ENCODE measurements at regions not wholly inside any gene's neighbourhood (a gene's known extent, or its start where the extent isn't known, plus 50 kb on each side); places are given as distances from the start of the nearest gene placed in this dataset.

- no peak for DNase-seq (ENCODE audit: low spot score)
Measured at GRCh38 chr12:127681151-127681754, 585.7 kb upstream of the TMEM132C start.

- no peak for DNase-seq (ENCODE audit: low spot score)
Measured at GRCh38 chr12:127685491-127685890, 581.5 kb upstream of the TMEM132C start.

- no peak for DNase-seq (ENCODE audit: low spot score)
Measured at GRCh38 chr12:127685931-127686330, 581.0 kb upstream of the TMEM132C start.

GRCh38 chr12:127687181-127687580 lies 579.8 kb upstream of the TMEM132C start:
- no peak for DNase-seq (ENCODE audit: low spot score)

GRCh38 chr12:127688906-127689428 lies 578.0 kb upstream of the TMEM132C start:
- no peak for DNase-seq (ENCODE audit: low spot score)

- no peak for DNase-seq (ENCODE audit: low spot score)
Measured at GRCh38 chr12:127690161-127690560, 576.8 kb upstream of the TMEM132C start.

GRCh38 chr12:127696963-127697362 lies 570.0 kb upstream of the TMEM132C start:
- no peak for DNase-seq (ENCODE audit: low spot score)

- no peak for DNase-seq (ENCODE audit: low spot score)
Measured at GRCh38 chr12:127703026-127703425, 563.9 kb upstream of the TMEM132C start.

- DNase-seq (ENCODE audit: low spot score) = no peak
Measured at GRCh38 chr12:127711108-127711507, 555.9 kb upstream of the TMEM132C start.

GRCh38 chr12:127712561-127712960 lies 554.4 kb upstream of the TMEM132C start:
- DNase-seq (ENCODE audit: low spot score) = no peak

GRCh38 chr12:127716166-127716565 lies 550.8 kb upstream of the TMEM132C start:
- DNase-seq (ENCODE audit: low spot score) = no peak

GRCh38 chr12:127717278-127717677 lies 549.7 kb upstream of the TMEM132C start:
- no peak for DNase-seq (ENCODE audit: low spot score)

GRCh38 chr12:127720334-127720733 lies 546.6 kb upstream of the TMEM132C start:
- no peak for DNase-seq (ENCODE audit: low spot score)

- no peak for DNase-seq (ENCODE audit: low spot score)
Measured at GRCh38 chr12:127722611-127723010, 544.4 kb upstream of the TMEM132C start.

GRCh38 chr12:127723251-127723650 lies 543.7 kb upstream of the TMEM132C start:
- DNase-seq (ENCODE audit: low spot score) = no peak

- DNase-seq (ENCODE audit: low spot score) = no peak
Measured at GRCh38 chr12:127726671-127727315, 540.2 kb upstream of the TMEM132C start.

GRCh38 chr12:127728285-127728684 lies 538.7 kb upstream of the TMEM132C start:
- DNase-seq (ENCODE audit: low spot score) = no peak

- DNase-seq (ENCODE audit: low spot score) = no peak
Measured at GRCh38 chr12:127728729-127729128, 538.2 kb upstream of the TMEM132C start.

- no peak for DNase-seq (ENCODE audit: low spot score)
Measured at GRCh38 chr12:127729381-127729780, 537.6 kb upstream of the TMEM132C start.

- no peak for DNase-seq (ENCODE audit: low spot score)
Measured at GRCh38 chr12:127731657-127732056, 535.3 kb upstream of the TMEM132C start.

GRCh38 chr12:127742231-127742630 lies 524.7 kb upstream of the TMEM132C start:
- DNase-seq (ENCODE audit: low spot score) = no peak

GRCh38 chr12:127745469-127746212 lies 521.3 kb upstream of the TMEM132C start:
- DNase-seq (ENCODE audit: low spot score) = no peak

GRCh38 chr12:127749416-127749815 lies 517.6 kb upstream of the TMEM132C start:
- DNase-seq (ENCODE audit: low spot score) = no peak
